Right atrium auricular region (tissue), 2 donors: ENCODE measurements at regions not wholly inside any gene's neighbourhood (a gene's known extent, or its start where the extent isn't known, plus 50 kb on each side); places are given as distances from the start of the nearest gene placed in this dataset.

Experiments
- DNase-seq: peaks from one replicate; pipeline ENCODE4 v3.0.0-alpha.2; 2019; ENCODE audit warnings: low spot score
- H3K27ac ChIP-seq, 2 donors: fragments of 200-600 bp; sonication (generic); 1 replicate in 1 of 2; 2 replicates in 1 of 2; pipeline ENCODE4 v1.5.1; 2016 to 2019
- H3K27me3 ChIP-seq, 2 donors: fragments of 200-600 bp; sonication (generic); one replicate each; pipeline versions ENCODE4 v1.5.1 to v1.6.0; 2017 to 2019
- H3K36me3 ChIP-seq: fragments of 200-600 bp; sonication (generic); one replicate; pipeline ENCODE4 v1.5.1; 2016
- H3K4me1 ChIP-seq, 2 donors: fragments of 200-600 bp; sonication (generic); one replicate each; pipeline versions ENCODE4 v1.5.1 to v1.6.0; 2017 to 2019
- H3K4me3 ChIP-seq, 2 donors: fragments of 200-600 bp; sonication (generic); 1 replicate in 1 of 2; 2 replicates in 1 of 2; pipeline ENCODE4 v1.5.1; 2017 to 2019; ENCODE audit warnings: mild to moderate bottlenecking in 1 of 2, moderate library complexity in 1 of 2
- H3K9me3 ChIP-seq, 2 donors: fragments of 200-600 bp; sonication (generic); one replicate each; pipeline ENCODE4 v1.5.1; 2019
- TF ChIP-seq, protein P1 (sequence below), 2 donors: fragments of 200-600 bp; sonication (generic); IDR thresholded peaks; one replicate each; pipeline ENCODE4 v1.5.1; 2019; ENCODE audit warnings: antibody characterized with exemption in 2 of 2

DNA sequence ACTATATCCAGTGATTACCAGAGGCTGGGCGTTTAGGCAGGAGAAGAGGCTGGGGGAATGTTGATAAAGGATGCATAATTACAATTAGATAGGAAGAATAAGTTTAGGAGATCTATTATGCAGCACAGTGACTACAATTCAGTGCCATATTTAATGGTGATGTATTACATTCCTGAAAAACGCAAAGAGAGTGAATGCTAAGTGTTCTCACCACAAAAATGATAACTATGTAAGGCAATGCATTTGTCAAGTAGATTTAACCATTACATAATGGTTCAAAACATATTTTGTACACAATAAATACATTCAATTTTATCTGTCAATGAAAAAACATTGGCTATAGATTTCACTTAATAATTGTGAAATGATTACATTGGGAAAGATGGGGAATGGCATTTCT, 548.9 kb downstream of the NUF2 start:
- no peaks in the 10 kb centered on the region for H3K36me3 ChIP-seq
- no peaks in the 10 kb centered on the region for H3K27me3 ChIP-seq
- TF ChIP-seq, protein P1, sequence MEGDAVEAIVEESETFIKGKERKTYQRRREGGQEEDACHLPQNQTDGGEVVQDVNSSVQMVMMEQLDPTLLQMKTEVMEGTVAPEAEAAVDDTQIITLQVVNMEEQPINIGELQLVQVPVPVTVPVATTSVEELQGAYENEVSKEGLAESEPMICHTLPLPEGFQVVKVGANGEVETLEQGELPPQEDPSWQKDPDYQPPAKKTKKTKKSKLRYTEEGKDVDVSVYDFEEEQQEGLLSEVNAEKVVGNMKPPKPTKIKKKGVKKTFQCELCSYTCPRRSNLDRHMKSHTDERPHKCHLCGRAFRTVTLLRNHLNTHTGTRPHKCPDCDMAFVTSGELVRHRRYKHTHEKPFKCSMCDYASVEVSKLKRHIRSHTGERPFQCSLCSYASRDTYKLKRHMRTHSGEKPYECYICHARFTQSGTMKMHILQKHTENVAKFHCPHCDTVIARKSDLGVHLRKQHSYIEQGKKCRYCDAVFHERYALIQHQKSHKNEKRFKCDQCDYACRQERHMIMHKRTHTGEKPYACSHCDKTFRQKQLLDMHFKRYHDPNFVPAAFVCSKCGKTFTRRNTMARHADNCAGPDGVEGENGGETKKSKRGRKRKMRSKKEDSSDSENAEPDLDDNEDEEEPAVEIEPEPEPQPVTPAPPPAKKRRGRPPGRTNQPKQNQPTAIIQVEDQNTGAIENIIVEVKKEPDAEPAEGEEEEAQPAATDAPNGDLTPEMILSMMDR (IDR thresholded peaks at IDR 0.05), result no peak
- H3K9me3 ChIP-seq, result peaks cover 0 to 9% of the 10 kb centered on the region in 2 donors
- H3K4me1 ChIP-seq, result no peaks in the 10 kb centered on the region
- H3K27ac ChIP-seq, result no peak overlapping the region
- DNase-seq, result no peak
- no peak overlapping the region for H3K4me3 ChIP-seq

- TF ChIP-seq, protein P1 (IDR thresholded peaks at IDR 0.05), result no peak
- Histone ChIP-seq H3K9me3 (peaks cover 0 to 9% of the 10 kb centered on the region in 2 donors), H3K27me3 (no peaks in the 10 kb centered on the region), H3K4me1 (peaks cover 0 to 8% of the 10 kb centered on the region in 2 donors), H3K27ac (peak overlapping the region in 1 of 2 donors; percentile 2), H3K4me3 (no peak overlapping the region), H3K36me3 (no peaks in the 10 kb centered on the region)
- DNase-seq, result no peak
Measured at GRCh38 chr1:163872067-163872466, 550.3 kb downstream of the NUF2 start.

- Histone ChIP-seq H3K27ac (no peak overlapping the region), H3K9me3 (no peaks in the 10 kb centered on the region), H3K4me1 (peaks cover 0 to 8% of the 10 kb centered on the region in 2 donors), H3K36me3 (no peaks in the 10 kb centered on the region), H3K4me3 (no peak overlapping the region), H3K27me3 (no peaks in the 10 kb centered on the region)
- no peak for DNase-seq
- TF ChIP-seq, protein P1 (IDR thresholded peaks at IDR 0.05), result no peak
Measured at GRCh38 chr1:163874070-163874469, 552.3 kb downstream of the NUF2 start.

DNA sequence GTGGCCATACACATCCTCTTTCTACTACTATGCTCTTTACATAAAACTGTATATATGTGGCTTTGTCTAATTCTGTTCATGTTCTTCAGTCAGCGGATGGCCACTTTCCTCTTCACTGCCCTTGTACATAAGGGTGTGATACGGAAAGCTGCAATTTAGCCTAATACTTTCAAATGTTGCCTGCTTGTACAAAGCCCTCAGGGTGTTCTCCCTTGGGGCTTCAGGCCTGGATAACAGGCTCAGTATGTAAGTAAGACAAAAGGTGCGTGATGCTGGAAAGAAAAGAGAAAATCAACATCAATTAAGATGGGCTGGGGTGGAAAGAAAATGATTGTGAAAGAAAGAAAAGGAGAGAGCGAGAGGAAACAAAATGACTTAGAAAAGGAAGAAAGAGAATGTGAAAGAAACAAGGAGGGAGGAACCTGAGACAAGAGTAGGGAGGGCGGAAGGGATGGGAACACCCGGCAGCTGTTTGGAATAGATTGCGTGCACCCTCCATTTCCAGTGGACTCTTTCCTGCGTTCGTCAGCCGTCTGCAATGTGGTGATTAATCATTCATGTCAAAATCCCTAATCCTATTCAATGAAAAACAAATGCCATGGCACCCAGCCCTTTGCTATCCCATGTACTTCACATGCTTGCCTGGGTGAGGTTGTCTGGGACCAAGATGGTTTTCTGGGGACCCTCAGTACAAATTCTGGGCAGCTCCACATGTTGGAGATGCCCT, 553.6 kb downstream of the NUF2 start:
- Histone ChIP-seq H3K36me3 (no peaks in the 10 kb centered on the region), H3K4me3 (no peak overlapping the region), H3K27ac (peak overlapping the region; percentile 54 to 79), H3K4me1 (peaks cover 0 to 8% of the 10 kb centered on the region in 2 donors), H3K27me3 (no peaks in the 10 kb centered on the region), H3K9me3 (no peaks in the 10 kb centered on the region)
- DNase-seq, result peak; percentile 73
- TF ChIP-seq, protein P1 (IDR thresholded peaks at IDR 0.05), result no peak

DNA sequence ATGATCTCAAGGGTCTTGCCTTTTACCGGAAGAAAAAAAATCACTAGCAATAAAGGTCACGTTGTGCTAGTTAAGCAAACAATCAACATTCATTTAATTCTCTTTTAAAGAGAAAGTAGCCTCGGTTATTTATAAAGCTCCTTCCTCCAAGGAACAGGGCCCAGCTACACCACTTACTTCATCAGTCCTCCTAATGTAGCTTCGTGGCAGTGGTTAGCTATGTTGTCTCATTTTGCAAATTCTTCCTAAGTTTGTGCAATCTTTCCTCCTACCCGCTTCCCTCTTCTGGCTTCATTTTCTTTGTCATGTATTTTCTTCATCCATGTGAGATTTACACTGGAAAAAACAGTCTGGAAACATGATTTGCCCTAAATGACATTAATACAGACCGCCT, 554.2 kb downstream of the NUF2 start:
- no peak for DNase-seq
- Histone ChIP-seq H3K27me3 (no peaks in the 10 kb centered on the region), H3K4me1 (peaks cover 0 to 8% of the 10 kb centered on the region in 2 donors), H3K4me3 (no peak overlapping the region), H3K36me3 (no peaks in the 10 kb centered on the region), H3K9me3 (no peaks in the 10 kb centered on the region), H3K27ac (peak overlapping the region; percentile 54 to 79)
- TF ChIP-seq, protein P1 (IDR thresholded peaks at IDR 0.05), result no peak

GRCh38 chr1:163876546-163876945, 554.8 kb downstream of the NUF2 start:
- TF ChIP-seq, protein P1 (IDR thresholded peaks at IDR 0.05), result no peak
- Histone ChIP-seq H3K36me3 (no peaks in the 10 kb centered on the region), H3K4me3 (no peak overlapping the region), H3K9me3 (no peaks in the 10 kb centered on the region), H3K27me3 (no peaks in the 10 kb centered on the region), H3K4me1 (peaks cover 0 to 8% of the 10 kb centered on the region in 2 donors), H3K27ac (peak overlapping the region in 1 of 2 donors; percentile 79)
- no peak for DNase-seq
